GM18909 (cell line): ENCODE measurements at regions not wholly inside any gene's neighbourhood (a gene's known extent, or its start where the extent isn't known, plus 50 kb on each side); places are given as distances from the start of the nearest gene placed in this dataset.

Source experiments
- ATAC-seq: cut with Tn5 transposase; IDR thresholded peaks from one replicate; pipeline ENCODE4 v1.9.1; 2021; ENCODE audit warnings: mild to moderate bottlenecking; ENCODE audit not compliant: unreplicated experiment, poor library complexity

GRCh38 chr2:23208339-23208738 is 176.6 kb upstream of the KLHL29 start:
- ATAC-seq, result no peak

- ATAC-seq, result no peak
Measured at GRCh38 chr2:23209059-23209458, 175.9 kb upstream of the KLHL29 start.

- no peak for ATAC-seq
Measured at GRCh38 chr2:23211987-23212583, 172.9 kb upstream of the KLHL29 start.

- no peak for ATAC-seq
Measured at GRCh38 chr2:23213196-23213595, 171.8 kb upstream of the KLHL29 start.

- no peak for ATAC-seq
Measured at GRCh38 chr2:23215016-23215415, 170.0 kb upstream of the KLHL29 start.

GRCh38 chr2:23219666-23220065 is 165.3 kb upstream of the KLHL29 start:
- ATAC-seq, result no peak

GRCh38 chr2:23220513-23221094 is 164.4 kb upstream of the KLHL29 start:
- ATAC-seq, result no peak

GRCh38 chr2:23221236-23221635 is 163.7 kb upstream of the KLHL29 start:
- no peak for ATAC-seq

- ATAC-seq, result no peak
Measured at GRCh38 chr2:23221901-23222300, 163.1 kb upstream of the KLHL29 start.

GRCh38 chr2:23230885-23231284 is 154.1 kb upstream of the KLHL29 start:
- ATAC-seq, result no peak

- no peak for ATAC-seq
Measured at GRCh38 chr2:23231865-23232264, 153.1 kb upstream of the KLHL29 start.

- ATAC-seq, result no peak
Measured at GRCh38 chr2:23235292-23235691, 149.7 kb upstream of the KLHL29 start.

GRCh38 chr2:23235736-23236135 is 149.2 kb upstream of the KLHL29 start:
- no peak for ATAC-seq

GRCh38 chr2:23237147-23237546 is 147.8 kb upstream of the KLHL29 start:
- no peak for ATAC-seq

- no peak for ATAC-seq
Measured at GRCh38 chr2:23238011-23238657, 146.8 kb upstream of the KLHL29 start.

- ATAC-seq, result no peak
Measured at GRCh38 chr2:23239374-23239773, 145.6 kb upstream of the KLHL29 start.

GRCh38 chr2:23241121-23241520 is 143.9 kb upstream of the KLHL29 start:
- no peak for ATAC-seq

- no peak for ATAC-seq
Measured at GRCh38 chr2:23241611-23242245, 143.3 kb upstream of the KLHL29 start.

GRCh38 chr2:23243073-23243659 is 141.8 kb upstream of the KLHL29 start:
- ATAC-seq, result no peak

- no peak for ATAC-seq
Measured at GRCh38 chr2:23244617-23245016, 140.4 kb upstream of the KLHL29 start.
